Upper lobe of left lung (tissue), 4 donors: ENCODE measurements at regions not wholly inside any gene's neighbourhood (a gene's known extent, or its start where the extent isn't known, plus 50 kb on each side); places are given as distances from the start of the nearest gene placed in this dataset.

Experiments
- EP300 ChIP-seq, 4 donors: sonication (generic); formaldehyde crosslinking; IDR thresholded peaks; one replicate each; pipeline ENCODE4 v1.5.1; 2017; ENCODE audit warnings: antibody characterized with exemption in 4 of 4, control low read depth in 2 of 4
- POLR2A ChIP-seq, 4 donors: fragments of 450-650 bp; IDR thresholded peaks; one replicate each; pipeline ENCODE4 v1.5.1; 2016 to 2017; ENCODE audit warnings: antibody characterized with exemption in 4 of 4, mild to moderate bottlenecking in 2 of 4
- POLR2AphosphoS5 ChIP-seq, 2 donors: sonication (generic); formaldehyde crosslinking; IDR thresholded peaks; one replicate each; pipeline ENCODE4 v1.5.1; 2017; ENCODE audit warnings: antibody characterized with exemption in 2 of 2
- TF ChIP-seq, protein P1 (sequence below), 6 experiments: fragments of 450-650 bp in 4 of 6; fragments of 200-600 bp in 2 of 6; sonication (generic) in 2 of 6; IDR thresholded peaks; one replicate each; pipeline ENCODE4 v1.5.1; 2016 to 2019; ENCODE audit warnings: antibody characterized with exemption in 6 of 6

GRCh38 chr11:70586261-70587074, 188.1 kb downstream of the CTTN start:
- TF ChIP-seq POLR2A (IDR thresholded peaks at IDR 0.05) (no peak), EP300 (IDR thresholded peaks at IDR 0.05) (no peak), POLR2AphosphoS5 (IDR thresholded peaks at IDR 0.05) (no peak)
- TF ChIP-seq, protein P1, sequence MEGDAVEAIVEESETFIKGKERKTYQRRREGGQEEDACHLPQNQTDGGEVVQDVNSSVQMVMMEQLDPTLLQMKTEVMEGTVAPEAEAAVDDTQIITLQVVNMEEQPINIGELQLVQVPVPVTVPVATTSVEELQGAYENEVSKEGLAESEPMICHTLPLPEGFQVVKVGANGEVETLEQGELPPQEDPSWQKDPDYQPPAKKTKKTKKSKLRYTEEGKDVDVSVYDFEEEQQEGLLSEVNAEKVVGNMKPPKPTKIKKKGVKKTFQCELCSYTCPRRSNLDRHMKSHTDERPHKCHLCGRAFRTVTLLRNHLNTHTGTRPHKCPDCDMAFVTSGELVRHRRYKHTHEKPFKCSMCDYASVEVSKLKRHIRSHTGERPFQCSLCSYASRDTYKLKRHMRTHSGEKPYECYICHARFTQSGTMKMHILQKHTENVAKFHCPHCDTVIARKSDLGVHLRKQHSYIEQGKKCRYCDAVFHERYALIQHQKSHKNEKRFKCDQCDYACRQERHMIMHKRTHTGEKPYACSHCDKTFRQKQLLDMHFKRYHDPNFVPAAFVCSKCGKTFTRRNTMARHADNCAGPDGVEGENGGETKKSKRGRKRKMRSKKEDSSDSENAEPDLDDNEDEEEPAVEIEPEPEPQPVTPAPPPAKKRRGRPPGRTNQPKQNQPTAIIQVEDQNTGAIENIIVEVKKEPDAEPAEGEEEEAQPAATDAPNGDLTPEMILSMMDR (IDR thresholded peaks at IDR 0.05) = no peak
